ENCODE measurements at regions not wholly inside any gene's neighbourhood (a gene's known extent, or its start where the extent isn't known, plus 50 kb on each side); places are given as distances from the start of the nearest gene placed in this dataset.

GRCh38 chr4:123846092-123846491 lies 449.5 kb downstream of the SPRY1 start:
- H3K27me3 ChIP-seq (ENCODE audit: control insufficient read depth, insufficient read depth, low read length), result no peaks in the 10 kb centered on the region
- H3K27me3 Mint-ChIP-seq (ENCODE audit: low read depth in 2 of 2), result peaks cover 0 to 6% of the 10 kb centered on the region in 2 donors
- no peak overlapping the region for H3K4me3 ChIP-seq (ENCODE audit: low read length)
- ATAC-seq (no peak), DNase-seq (no peak)
- H3K36me3 Mint-ChIP-seq, result no peaks in the 10 kb centered on the region
- no peak overlapping the region for H3K27ac Mint-ChIP-seq
- H3K36me3 ChIP-seq (ENCODE audit: control insufficient read depth, insufficient read depth, low read length), result no peaks in the 10 kb centered on the region
- no peaks in the 10 kb centered on the region for H3K9me3 ChIP-seq (ENCODE audit: control insufficient read depth, insufficient read depth, low read length)
- H3K4me1 Mint-ChIP-seq, result no peaks in the 10 kb centered on the region
- no peak overlapping the region for H3K27ac ChIP-seq (ENCODE audit: low read length)
- TF ChIP-seq CTCF (IDR thresholded peaks at IDR 0.05), result no peak
- peaks cover 0 to 2% of the 10 kb centered on the region in 2 donors for H3K9me3 Mint-ChIP-seq
- no peak overlapping the region for H3K4me3 Mint-ChIP-seq
- H3K4me1 ChIP-seq (ENCODE audit: control insufficient read depth, insufficient read depth, low read length), result no peaks in the 10 kb centered on the region
- intact Hi-C loops (cut with micrococcal nuclease), result no loop called here

DNA sequence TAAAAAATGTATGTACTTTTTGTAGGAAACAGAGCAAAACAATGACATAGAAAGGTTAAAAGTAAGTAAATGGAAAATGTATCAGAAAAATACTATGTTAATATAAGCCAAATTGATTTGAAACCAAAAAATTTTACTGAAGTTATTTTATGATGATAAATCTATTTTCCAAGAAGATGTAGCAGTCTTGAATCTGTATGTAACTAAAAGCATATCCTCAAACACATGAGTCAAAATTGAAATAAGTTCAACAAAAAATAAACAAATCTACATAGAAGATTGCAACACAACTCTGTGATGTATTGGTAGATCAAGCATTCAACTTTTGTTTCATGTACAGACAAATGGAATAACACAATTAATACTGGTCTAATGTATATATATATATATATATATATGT lies 450.0 kb downstream of the SPRY1 start:
- no peak for DNase-seq
- intact Hi-C loops (cut with micrococcal nuclease), result no loop called here
- Histone ChIP-seq H3K27me3 (ENCODE audit: control insufficient read depth, insufficient read depth, low read length) (no peaks in the 10 kb centered on the region), H3K9me3 (ENCODE audit: control insufficient read depth, insufficient read depth, low read length) (no peaks in the 10 kb centered on the region), H3K36me3 (ENCODE audit: control insufficient read depth, insufficient read depth, low read length) (no peaks in the 10 kb centered on the region), H3K4me1 (ENCODE audit: control insufficient read depth, insufficient read depth, low read length) (no peaks in the 10 kb centered on the region), H3K4me3 (ENCODE audit: low read length) (no peak overlapping the region), H3K27ac (ENCODE audit: low read length) (no peak overlapping the region)
- peaks cover 0 to 6% of the 10 kb centered on the region in 2 donors for H3K27me3 Mint-ChIP-seq (ENCODE audit: low read depth in 2 of 2)
- H3K9me3 Mint-ChIP-seq, result peaks cover 0 to 2% of the 10 kb centered on the region in 2 donors
- no peaks in the 10 kb centered on the region for H3K4me1 Mint-ChIP-seq
- no peaks in the 10 kb centered on the region for H3K36me3 Mint-ChIP-seq
- no peak overlapping the region for H3K4me3 Mint-ChIP-seq
- no peak overlapping the region for H3K27ac Mint-ChIP-seq
- no peak for TF ChIP-seq CTCF (IDR thresholded peaks at IDR 0.05)
- no peak for ATAC-seq

GRCh38 chr4:123848606-123849005 lies 452.0 kb downstream of the SPRY1 start:
- ATAC-seq (no peak), DNase-seq (no peak)
- Histone ChIP-seq H3K4me3 (ENCODE audit: low read length) (no peak overlapping the region), H3K9me3 (ENCODE audit: control insufficient read depth, insufficient read depth, low read length) (no peaks in the 10 kb centered on the region), H3K36me3 (ENCODE audit: control insufficient read depth, insufficient read depth, low read length) (no peaks in the 10 kb centered on the region), H3K27me3 (ENCODE audit: control insufficient read depth, insufficient read depth, low read length) (no peaks in the 10 kb centered on the region), H3K4me1 (ENCODE audit: control insufficient read depth, insufficient read depth, low read length) (no peaks in the 10 kb centered on the region), H3K27ac (ENCODE audit: low read length) (no peak overlapping the region)
- Mint-ChIP-seq H3K4me1 (no peaks in the 10 kb centered on the region), H3K4me3 (no peak overlapping the region), H3K9me3 (peaks cover 2 to 4% of the 10 kb centered on the region in 2 donors), H3K27me3 (ENCODE audit: low read depth in 2 of 2) (peaks cover 0 to 4% of the 10 kb centered on the region in 2 donors), H3K36me3 (no peaks in the 10 kb centered on the region), H3K27ac (no peak overlapping the region)
- no peak for TF ChIP-seq CTCF (IDR thresholded peaks at IDR 0.05)
- intact Hi-C loops (cut with micrococcal nuclease), result no loop called here
- WGBS (ENCODE audit: insufficient coverage), result no CpG with 5 or more reads among the region's 1 CpG

DNA sequence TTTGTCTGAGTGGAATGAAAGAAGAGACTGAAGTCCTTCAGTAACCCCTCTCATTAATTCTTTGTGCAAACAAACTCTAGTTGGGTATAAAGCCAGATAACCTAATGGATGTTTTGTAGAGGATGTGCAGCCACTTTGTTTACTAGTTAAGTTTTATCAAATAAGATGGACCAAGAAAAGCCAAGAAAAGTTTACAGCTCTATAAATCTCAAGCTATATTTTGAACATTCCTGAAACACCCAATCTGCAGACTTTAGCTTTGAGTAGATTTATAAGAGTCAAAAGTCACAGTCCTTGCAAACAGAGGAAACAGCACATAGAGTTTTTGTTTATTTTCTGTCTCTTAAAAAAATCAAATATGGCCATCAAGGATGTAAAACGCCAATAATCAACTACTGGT lies 452.9 kb downstream of the SPRY1 start:
- DNase-seq (no peak), ATAC-seq (no peak)
- no peak for TF ChIP-seq CTCF (IDR thresholded peaks at IDR 0.05)
- Mint-ChIP-seq H3K27ac (no peak overlapping the region), H3K4me1 (no peaks in the 10 kb centered on the region), H3K36me3 (no peaks in the 10 kb centered on the region), H3K4me3 (no peak overlapping the region), H3K27me3 (ENCODE audit: low read depth in 2 of 2) (no peaks in the 10 kb centered on the region), H3K9me3 (peaks cover 2 to 4% of the 10 kb centered on the region in 2 donors)
- no peak overlapping the region for H3K27ac ChIP-seq (ENCODE audit: low read length)
- H3K4me1 ChIP-seq (ENCODE audit: control insufficient read depth, insufficient read depth, low read length), result no peaks in the 10 kb centered on the region
- intact Hi-C loops (cut with micrococcal nuclease), result no loop called here
- no peaks in the 10 kb centered on the region for H3K36me3 ChIP-seq (ENCODE audit: control insufficient read depth, insufficient read depth, low read length)
- H3K4me3 ChIP-seq (ENCODE audit: low read length), result no peak overlapping the region
- WGBS (ENCODE audit: insufficient coverage), result 90% methylated on average over 1 of the region's 1 CpG
- H3K9me3 ChIP-seq (ENCODE audit: control insufficient read depth, insufficient read depth, low read length), result no peaks in the 10 kb centered on the region
- H3K27me3 ChIP-seq (ENCODE audit: control insufficient read depth, insufficient read depth, low read length), result no peaks in the 10 kb centered on the region
